ENCODE measurements at regions not wholly inside any gene's neighbourhood (a gene's known extent, or its start where the extent isn't known, plus 50 kb on each side); places are given as distances from the start of the nearest gene placed in this dataset.

- TF ChIP-seq GATA2 (IDR thresholded peaks at IDR 0.05; ENCODE audit: low read depth, low read length), result no peak
- no peak for TF ChIP-seq GATA3 (IDR thresholded peaks at IDR 0.05; ENCODE audit: low read depth, low read length)
Measured at GRCh38 chr2:84247532-84247931, 211.5 kb downstream of the SUCLG1 start.

All from SH-SY5Y (cell line).